Mesendoderm (in vitro differentiated cells): ENCODE measurements at regions not wholly inside any gene's neighbourhood (a gene's known extent, or its start where the extent isn't known, plus 50 kb on each side); places are given as distances from the start of the nearest gene placed in this dataset.
A peak's percentile ranks its signal among the peaks of the same experiment; 100 is the strongest.

Experiments
- DNase-seq: peaks from one replicate; pipeline ENCODE4 v3.0.0; 2013
- H2AK5ac ChIP-seq: 2 replicates; pipeline ENCODE4 v1.6.1; 2013; ENCODE audit warnings: low read length, inconsistent platforms
- H2BK120ac ChIP-seq: 2 replicates; pipeline ENCODE4 v1.6.1; 2013; ENCODE audit warnings: low read depth, mild to moderate bottlenecking, low read length, moderate library complexity, mixed read lengths
- H2BK15ac ChIP-seq: replicated peaks from 2 replicates; pipeline ENCODE4 v1.6.1; 2013; ENCODE audit warnings: low read depth, mild to moderate bottlenecking, moderate library complexity
- H2BK5ac ChIP-seq: 2 replicates; pipeline ENCODE4 v1.6.1; 2013; ENCODE audit warnings: low read length, inconsistent platforms
- H3K18ac ChIP-seq: 2 replicates; pipeline ENCODE4 v1.6.1; 2013; ENCODE audit warnings: mild to moderate bottlenecking, low read length, mixed read lengths
- H3K23ac ChIP-seq: one replicate; pipeline ENCODE4 v1.6.1; 2013; ENCODE audit warnings: low read length
- H3K27ac ChIP-seq: 2 replicates; pipeline ENCODE4 v1.5.1; 2013; ENCODE audit warnings: low read depth, mild to moderate bottlenecking, inconsistent platforms, low read length, moderate library complexity
- H3K27me3 ChIP-seq: 2 replicates; pipeline ENCODE4 v1.6.1; 2013; ENCODE audit warnings: low read length, control low read depth, mild to moderate bottlenecking, inconsistent platforms; ENCODE audit not compliant: insufficient read depth, poor library complexity
- H3K36me3 ChIP-seq: 2 replicates; pipeline ENCODE4 v1.6.1; 2013; ENCODE audit warnings: low read length, inconsistent platforms; ENCODE audit not compliant: control insufficient read depth, insufficient read depth
- H3K4ac ChIP-seq: one replicate; pipeline ENCODE4 v1.6.1; 2013; ENCODE audit warnings: low read depth, mild to moderate bottlenecking, low read length, moderate library complexity
- H3K4me1 ChIP-seq: 2 replicates; pipeline ENCODE4 v1.6.1; 2013; ENCODE audit warnings: low read depth, low read length, inconsistent platforms; ENCODE audit not compliant: control insufficient read depth
- H3K4me2 ChIP-seq: 2 replicates; pipeline ENCODE4 v1.6.1; 2013; ENCODE audit warnings: low read length
- H3K4me3 ChIP-seq: 2 replicates; pipeline ENCODE4 v1.5.1; 2013; ENCODE audit warnings: mild to moderate bottlenecking, low read length
- H3K56ac ChIP-seq: one replicate; pipeline ENCODE4 v1.6.1; 2013; ENCODE audit warnings: low read length
- H3K79me1 ChIP-seq: 2 replicates; pipeline ENCODE4 v1.6.1; 2013; ENCODE audit warnings: low read length, inconsistent platforms
- H3K79me2 ChIP-seq: 2 replicates; pipeline ENCODE4 v1.6.1; 2013; ENCODE audit warnings: mild to moderate bottlenecking, low read length; ENCODE audit not compliant: control insufficient read depth, insufficient read depth
- H3K9ac ChIP-seq: 2 replicates; pipeline ENCODE4 v1.6.1; 2013; ENCODE audit warnings: low read length, inconsistent platforms
- H4K5ac ChIP-seq: one replicate; pipeline ENCODE4 v1.6.1; 2013; ENCODE audit warnings: low read length
- H4K8ac ChIP-seq: one replicate; pipeline ENCODE4 v1.6.1; 2013; ENCODE audit warnings: low read depth, mild to moderate bottlenecking, control low read depth, low read length, moderate library complexity
- WGBS: extraction: QIAGEN DNeasy Blood & Tissue Kit; methylation state at CpG from one replicate; pipeline ENCODE4 v1.1.7; 2013; ENCODE audit warnings: low lambda C conversion rate, missing lambda C conversion rate; ENCODE audit not compliant: insufficient coverage; ENCODE audit errors: extremely low coverage; 5-methylcytosine and 5-hydroxymethylcytosine counted together

DNA sequence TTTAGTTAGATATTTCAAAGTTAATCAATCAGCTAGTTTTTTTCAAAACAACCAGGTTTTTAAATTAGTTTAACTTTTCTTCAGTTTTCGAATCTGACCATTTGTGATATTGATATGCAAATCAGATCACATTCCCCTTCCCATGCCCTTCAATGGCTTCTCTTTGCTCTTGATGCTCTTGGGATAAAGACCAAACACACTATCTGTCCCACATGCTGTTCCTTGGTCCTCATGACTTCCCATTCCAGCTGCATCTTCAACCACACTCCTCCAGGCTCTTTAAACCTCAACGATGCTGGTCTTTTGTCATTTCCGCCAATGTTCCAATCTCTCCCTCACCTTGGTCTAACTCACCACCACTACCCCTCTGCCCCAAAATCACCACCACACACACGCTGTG lies 285.8 kb downstream of the LMX1A start:
- H3K79me1 ChIP-seq = no peaks in the 10 kb centered on the region
- no peak overlapping the region for H3K18ac ChIP-seq
- no peak overlapping the region for H3K4ac ChIP-seq
- H3K4me1 ChIP-seq = no peaks in the 10 kb centered on the region
- H3K56ac ChIP-seq = no peak overlapping the region
- no peak overlapping the region for H2BK15ac ChIP-seq
- H3K27me3 ChIP-seq = no peaks in the 10 kb centered on the region
- H2BK5ac ChIP-seq = no peak overlapping the region
- no peak overlapping the region for H3K4me3 ChIP-seq
- H4K5ac ChIP-seq = no peak overlapping the region
- no peak overlapping the region for H3K27ac ChIP-seq
- peak overlapping the region; percentile 11 for H2AK5ac ChIP-seq
- no peak overlapping the region for H4K8ac ChIP-seq
- no peaks in the 10 kb centered on the region for H3K36me3 ChIP-seq
- no peak for DNase-seq
- H3K23ac ChIP-seq = no peak overlapping the region
- no peaks in the 10 kb centered on the region for H3K79me2 ChIP-seq
- H3K9ac ChIP-seq = no peak overlapping the region
- no CpG with 5 or more reads among the region's 4 CpGs for WGBS
- H2BK120ac ChIP-seq = no peak overlapping the region
- H3K4me2 ChIP-seq = no peak overlapping the region

DNA sequence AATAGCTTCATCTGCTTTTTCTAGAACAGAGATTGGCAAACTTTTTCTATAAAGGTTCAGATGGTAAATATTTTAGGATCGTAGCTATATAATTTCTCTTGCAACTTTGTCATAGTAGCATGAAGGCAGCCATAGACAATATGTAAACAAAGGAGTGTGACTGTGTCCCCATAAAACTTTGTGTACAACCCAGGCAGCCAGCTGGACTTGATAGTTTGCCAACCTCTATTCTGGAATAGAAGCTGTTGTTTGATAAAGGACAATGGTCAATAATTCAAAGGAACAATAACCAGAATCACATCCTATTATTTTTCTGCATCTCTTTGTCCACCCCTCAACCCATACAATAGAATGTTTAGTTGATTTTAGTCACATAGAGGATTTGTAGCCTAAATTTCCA lies 286.7 kb downstream of the LMX1A start:
- no peak overlapping the region for H3K4me3 ChIP-seq
- no peaks in the 10 kb centered on the region for H3K36me3 ChIP-seq
- no peak overlapping the region for H4K5ac ChIP-seq
- WGBS = no CpG with 5 or more reads among the region's 1 CpG
- H3K18ac ChIP-seq = no peak overlapping the region
- H2AK5ac ChIP-seq = no peak overlapping the region
- no peak overlapping the region for H4K8ac ChIP-seq
- no peaks in the 10 kb centered on the region for H3K79me2 ChIP-seq
- H2BK15ac ChIP-seq = no peak overlapping the region
- DNase-seq = no peak
- no peak overlapping the region for H3K4me2 ChIP-seq
- no peak overlapping the region for H3K4ac ChIP-seq
- no peaks in the 10 kb centered on the region for H3K4me1 ChIP-seq
- H2BK5ac ChIP-seq = no peak overlapping the region
- H3K79me1 ChIP-seq = no peaks in the 10 kb centered on the region
- no peak overlapping the region for H3K9ac ChIP-seq
- H3K56ac ChIP-seq = no peak overlapping the region
- H3K23ac ChIP-seq = no peak overlapping the region
- H3K27me3 ChIP-seq = no peaks in the 10 kb centered on the region
- no peak overlapping the region for H3K27ac ChIP-seq
- H2BK120ac ChIP-seq = no peak overlapping the region

DNA sequence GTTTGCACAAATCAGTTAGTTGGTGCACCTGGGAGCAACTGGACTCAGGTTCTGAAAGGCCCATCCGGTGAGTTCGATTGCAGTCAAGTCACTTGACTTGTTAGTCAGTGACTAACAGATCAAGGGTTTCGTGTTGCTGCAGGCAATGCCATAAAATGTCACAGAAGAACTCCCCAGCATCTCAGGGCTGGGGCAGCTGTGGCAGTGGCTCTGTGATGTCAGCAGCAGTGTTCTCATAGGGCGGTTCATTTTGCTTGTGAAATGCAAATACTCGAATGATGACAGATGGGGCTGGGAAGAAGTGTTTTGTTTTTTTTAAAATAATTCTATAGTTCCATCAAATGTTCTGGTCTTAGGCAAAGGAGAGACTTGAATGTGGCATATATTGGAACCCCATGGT lies 287.8 kb downstream of the LMX1A start:
- H3K4me3 ChIP-seq = no peak overlapping the region
- no peak overlapping the region for H3K9ac ChIP-seq
- H2BK5ac ChIP-seq = no peak overlapping the region
- no peak overlapping the region for H3K4ac ChIP-seq
- no peaks in the 10 kb centered on the region for H3K4me1 ChIP-seq
- no peaks in the 10 kb centered on the region for H3K36me3 ChIP-seq
- H3K56ac ChIP-seq = no peak overlapping the region
- H3K27ac ChIP-seq = no peak overlapping the region
- H3K4me2 ChIP-seq = no peak overlapping the region
- no peaks in the 10 kb centered on the region for H3K79me2 ChIP-seq
- no CpG with 5 or more reads among the region's 5 CpGs for WGBS
- no peak for DNase-seq
- no peak overlapping the region for H2AK5ac ChIP-seq
- no peak overlapping the region for H4K8ac ChIP-seq
- H2BK120ac ChIP-seq = no peak overlapping the region
- H3K18ac ChIP-seq = no peak overlapping the region
- H2BK15ac ChIP-seq = no peak overlapping the region
- no peaks in the 10 kb centered on the region for H3K27me3 ChIP-seq
- H4K5ac ChIP-seq = no peak overlapping the region
- no peaks in the 10 kb centered on the region for H3K79me1 ChIP-seq
- H3K23ac ChIP-seq = no peak overlapping the region

DNA sequence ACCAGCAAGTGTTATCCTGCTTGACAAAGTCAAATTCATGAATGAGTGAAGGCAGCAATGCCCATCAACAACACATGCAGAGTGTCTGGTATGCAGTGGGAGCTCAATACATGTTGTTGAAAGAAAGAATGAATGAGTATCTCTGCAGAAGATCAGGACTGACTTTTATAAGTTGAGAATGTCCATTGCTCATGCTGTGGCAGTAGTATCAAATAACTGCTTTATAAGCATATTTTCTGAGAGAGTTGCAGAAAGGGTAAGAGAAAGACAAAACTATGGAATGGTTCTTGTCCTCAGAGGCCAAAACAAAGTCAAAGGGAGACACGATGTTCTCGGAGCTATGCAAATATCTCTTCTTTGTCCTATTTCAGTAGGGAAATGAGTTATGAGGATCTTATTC lies 288.7 kb downstream of the LMX1A start:
- no peaks in the 10 kb centered on the region for H3K79me2 ChIP-seq
- H3K4ac ChIP-seq = no peak overlapping the region
- no peak for DNase-seq
- no peak overlapping the region for H3K4me3 ChIP-seq
- H4K5ac ChIP-seq = no peak overlapping the region
- H3K23ac ChIP-seq = no peak overlapping the region
- no peak overlapping the region for H3K18ac ChIP-seq
- no CpG with 5 or more reads among the region's 2 CpGs for WGBS
- H3K36me3 ChIP-seq = no peaks in the 10 kb centered on the region
- H4K8ac ChIP-seq = no peak overlapping the region
- no peak overlapping the region for H3K9ac ChIP-seq
- H2BK120ac ChIP-seq = no peak overlapping the region
- H3K27me3 ChIP-seq = no peaks in the 10 kb centered on the region
- no peak overlapping the region for H2BK15ac ChIP-seq
- H3K27ac ChIP-seq = no peak overlapping the region
- H3K56ac ChIP-seq = no peak overlapping the region
- no peak overlapping the region for H2BK5ac ChIP-seq
- no peaks in the 10 kb centered on the region for H3K79me1 ChIP-seq
- no peak overlapping the region for H2AK5ac ChIP-seq
- no peaks in the 10 kb centered on the region for H3K4me1 ChIP-seq
- no peak overlapping the region for H3K4me2 ChIP-seq

DNA sequence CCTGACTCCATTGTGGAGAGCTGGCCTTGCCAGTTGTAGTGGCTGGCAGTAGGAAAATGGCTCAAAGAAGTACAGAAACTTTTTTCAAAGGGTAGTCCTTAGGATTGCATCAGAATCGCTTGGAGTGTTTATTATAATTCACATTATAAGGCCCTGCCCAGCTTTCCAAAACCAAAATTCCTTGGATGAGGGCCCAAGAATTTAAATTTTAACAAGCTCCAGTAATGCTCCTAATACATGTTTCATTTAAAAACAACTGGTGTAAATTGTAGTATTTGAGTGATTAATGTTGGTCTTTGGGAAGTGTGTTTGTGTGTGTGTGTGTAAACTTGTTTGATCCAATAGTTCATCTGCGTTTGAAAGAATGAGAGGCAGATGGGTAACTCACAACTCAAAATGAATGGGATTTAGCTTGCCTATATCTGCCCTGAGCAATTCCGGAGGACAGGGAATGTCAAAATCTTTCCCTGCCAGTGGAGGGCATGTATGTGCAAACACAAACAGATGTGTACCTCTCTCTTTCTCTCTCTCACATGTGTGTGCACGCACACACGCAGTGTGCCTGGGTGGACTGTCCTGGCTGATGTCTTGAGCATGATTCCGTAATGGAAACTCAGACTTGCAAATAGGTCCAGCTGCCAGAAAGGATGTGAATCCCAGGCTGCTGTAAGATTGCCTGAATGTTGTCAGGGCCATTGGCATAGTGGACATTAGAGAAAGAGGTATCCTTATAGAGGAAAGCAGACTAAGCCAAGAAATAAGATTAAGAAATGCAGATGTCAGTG lies 293.1 kb downstream of the LMX1A start:
- no peak overlapping the region for H2BK15ac ChIP-seq
- H3K79me1 ChIP-seq = no peaks in the 10 kb centered on the region
- H3K4ac ChIP-seq = no peak overlapping the region
- H3K27me3 ChIP-seq = no peaks in the 10 kb centered on the region
- no peaks in the 10 kb centered on the region for H3K36me3 ChIP-seq
- H4K8ac ChIP-seq = no peak overlapping the region
- no peak overlapping the region for H2BK5ac ChIP-seq
- H3K56ac ChIP-seq = no peak overlapping the region
- H3K4me1 ChIP-seq = no peaks in the 10 kb centered on the region
- no peak for DNase-seq
- no peak overlapping the region for H3K18ac ChIP-seq
- no peak overlapping the region for H3K9ac ChIP-seq
- no peak overlapping the region for H3K27ac ChIP-seq
- no peak overlapping the region for H3K4me3 ChIP-seq
- no peak overlapping the region for H2BK120ac ChIP-seq
- no peak overlapping the region for H4K5ac ChIP-seq
- H3K79me2 ChIP-seq = no peaks in the 10 kb centered on the region
- H2AK5ac ChIP-seq = no peak overlapping the region
- H3K23ac ChIP-seq = no peak overlapping the region
- no CpG with 5 or more reads among the region's 6 CpGs for WGBS
- no peak overlapping the region for H3K4me2 ChIP-seq

DNA sequence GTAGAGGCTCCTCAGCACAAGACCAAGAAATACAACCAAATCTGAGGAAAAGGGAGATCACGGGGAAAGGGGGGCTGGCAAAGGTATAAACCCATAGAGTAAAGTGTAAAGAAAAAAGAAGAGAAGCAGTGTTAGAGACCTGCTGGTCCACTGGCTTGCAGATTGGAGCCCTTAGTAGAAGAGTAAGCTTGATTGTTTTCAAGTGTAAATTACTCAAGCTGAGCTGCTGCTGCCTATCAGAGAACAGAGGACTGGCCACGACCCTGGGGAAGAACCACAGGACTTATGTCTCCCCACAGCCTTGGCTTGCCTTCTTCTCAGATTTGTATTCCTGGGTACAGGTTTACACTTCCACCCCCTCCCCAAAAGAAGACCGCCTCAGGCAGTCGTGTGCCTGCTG lies 294.2 kb downstream of the LMX1A start:
- H2BK5ac ChIP-seq = no peak overlapping the region
- H3K18ac ChIP-seq = no peak overlapping the region
- H4K5ac ChIP-seq = no peak overlapping the region
- no peak overlapping the region for H3K27ac ChIP-seq
- H3K56ac ChIP-seq = no peak overlapping the region
- H3K4ac ChIP-seq = no peak overlapping the region
- WGBS = no CpG with 5 or more reads among the region's 4 CpGs
- no peaks in the 10 kb centered on the region for H3K27me3 ChIP-seq
- no peak overlapping the region for H4K8ac ChIP-seq
- no peak for DNase-seq
- H3K9ac ChIP-seq = no peak overlapping the region
- no peak overlapping the region for H2BK120ac ChIP-seq
- no peak overlapping the region for H3K4me3 ChIP-seq
- no peaks in the 10 kb centered on the region for H3K4me1 ChIP-seq
- no peak overlapping the region for H3K4me2 ChIP-seq
- no peaks in the 10 kb centered on the region for H3K79me1 ChIP-seq
- no peak overlapping the region for H3K23ac ChIP-seq
- H3K36me3 ChIP-seq = no peaks in the 10 kb centered on the region
- no peak overlapping the region for H2AK5ac ChIP-seq
- no peak overlapping the region for H2BK15ac ChIP-seq
- no peaks in the 10 kb centered on the region for H3K79me2 ChIP-seq
